A673 (cell line): ENCODE measurements at regions not wholly inside any gene's neighbourhood (a gene's known extent, or its start where the extent isn't known, plus 50 kb on each side); places are given as distances from the start of the nearest gene placed in this dataset.

ENCODE experiments used
- BruUV-seq: library from RNA; stranded (reverse); fragments of 400-500 nt; replicated peaks from 2 replicates; lab custom pipeline; 2021; lab: Mats Ljungman, UMichigan
- CTCF ChIA-PET: fragments of 300-600 bp; sonication (Branson Sonifier 250); formaldehyde crosslinking; loops from one replicate; lab custom pipeline; 2022; ENCODE audit warnings: antibody characterized with exemption; lab: Charles Lee
- POLR2A ChIA-PET: fragments of 300-600 bp; sonication (Branson Sonifier 250); formaldehyde crosslinking; loops from one replicate; lab custom pipeline; 2022; ENCODE audit warnings: antibody characterized with exemption; ENCODE audit not compliant: low non-redundant PET; lab: Charles Lee
- DNase-seq: peaks from one replicate; pipeline ENCODE4 v3.0.0-alpha.2; 2015; ENCODE audit warnings: low spot score
- H3K27ac ChIP-seq: fragments of 200-600 bp; sonication (generic); 2 replicates; pipeline ENCODE4 v1.5.1; 2016; ENCODE audit warnings: mixed run types, low read depth, mild to moderate bottlenecking, mixed read lengths, antibody characterized with exemption, low read length; ENCODE audit not compliant: poor library complexity, severe bottlenecking
- H3K27me3 ChIP-seq: fragments of 200-600 bp; sonication (generic); replicated peaks from 2 replicates; pipeline ENCODE4 v1.6.1; 2017; ENCODE audit warnings: mixed run types, low read depth, mild to moderate bottlenecking, mixed read lengths, antibody characterized with exemption, low read length; ENCODE audit not compliant: insufficient read depth, poor library complexity
- H3K36me3 ChIP-seq: fragments of 200-600 bp; sonication (generic); 2 replicates; pipeline ENCODE4 v1.6.1; 2016; ENCODE audit warnings: mixed run types, mild to moderate bottlenecking, mixed read lengths, antibody characterized with exemption, low read length; ENCODE audit not compliant: insufficient read depth, poor library complexity, severe bottlenecking
- H3K4me1 ChIP-seq: fragments of 200-600 bp; sonication (generic); 2 replicates; pipeline ENCODE4 v1.6.1; 2017; ENCODE audit warnings: mixed run types, mild to moderate bottlenecking, mixed read lengths, antibody characterized with exemption, low read length; ENCODE audit not compliant: insufficient read depth, poor library complexity, severe bottlenecking
- H3K4me3 ChIP-seq: fragments of 200-600 bp; sonication (generic); 2 replicates; pipeline ENCODE4 v1.5.1; 2016; ENCODE audit warnings: low read depth, mixed run types, mild to moderate bottlenecking, mixed read lengths, low read length; ENCODE audit not compliant: poor library complexity, severe bottlenecking
- H3K9me3 ChIP-seq: fragments of 200-600 bp; sonication (generic); 2 replicates; pipeline ENCODE4 v1.6.1; 2016; ENCODE audit warnings: mixed run types, low read depth, mild to moderate bottlenecking, mixed read lengths, antibody characterized with exemption, low read length; ENCODE audit not compliant: poor library complexity, severe bottlenecking
- EZH2 ChIP-seq: fragments of 200-600 bp; sonication (generic); IDR thresholded peaks from 2 replicates; pipeline ENCODE4 v1.6.1; 2017; ENCODE audit warnings: borderline replicate concordance, low read depth, mild to moderate bottlenecking, mixed read lengths, antibody characterized with exemption, low read length; ENCODE audit not compliant: poor library complexity, severe bottlenecking
- intact Hi-C: fragments of 100-400 bp; cut with micrococcal nuclease; formaldehyde crosslinking; loops from one replicate; pipeline ENCODE4 v1.10.0; 2022; ENCODE audit not compliant: unreplicated experiment
- TF ChIP-seq, protein P1 (sequence below): fragments of 300-800, 200-600 bp; sonication (generic); conservative IDR thresholded peaks from 2 replicates; pipeline ENCODE4 v1.5.1; 2017; ENCODE audit warnings: low read depth, mild to moderate bottlenecking, antibody characterized with exemption, low read length, moderate library complexity, mixed read lengths

DNA sequence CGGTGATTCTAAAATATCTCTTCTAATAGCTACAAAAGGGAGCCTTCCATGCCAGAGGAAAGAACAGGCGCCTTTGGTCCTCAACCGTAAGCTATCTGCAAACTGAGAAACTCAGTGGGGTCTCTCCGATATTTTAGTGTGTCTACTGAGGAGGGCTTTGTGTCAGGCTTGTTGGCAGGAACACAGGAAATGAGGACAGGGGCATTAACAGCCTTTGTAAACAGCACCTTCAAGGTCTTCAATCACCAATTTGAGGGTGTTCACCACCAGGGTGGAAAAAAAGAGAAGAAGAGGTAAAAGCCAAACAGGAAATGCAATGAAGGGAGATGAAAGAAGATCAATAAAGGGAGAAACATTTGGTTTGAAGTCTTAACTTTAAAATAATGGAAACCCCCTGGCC lies 580.1 kb upstream of the SALL1 start:
- peak; percentile 57 for DNase-seq
- H3K27me3 ChIP-seq: no peaks in the 10 kb centered on the region
- no peaks in the 10 kb centered on the region for H3K36me3 ChIP-seq
- TF ChIP-seq, protein P1, sequence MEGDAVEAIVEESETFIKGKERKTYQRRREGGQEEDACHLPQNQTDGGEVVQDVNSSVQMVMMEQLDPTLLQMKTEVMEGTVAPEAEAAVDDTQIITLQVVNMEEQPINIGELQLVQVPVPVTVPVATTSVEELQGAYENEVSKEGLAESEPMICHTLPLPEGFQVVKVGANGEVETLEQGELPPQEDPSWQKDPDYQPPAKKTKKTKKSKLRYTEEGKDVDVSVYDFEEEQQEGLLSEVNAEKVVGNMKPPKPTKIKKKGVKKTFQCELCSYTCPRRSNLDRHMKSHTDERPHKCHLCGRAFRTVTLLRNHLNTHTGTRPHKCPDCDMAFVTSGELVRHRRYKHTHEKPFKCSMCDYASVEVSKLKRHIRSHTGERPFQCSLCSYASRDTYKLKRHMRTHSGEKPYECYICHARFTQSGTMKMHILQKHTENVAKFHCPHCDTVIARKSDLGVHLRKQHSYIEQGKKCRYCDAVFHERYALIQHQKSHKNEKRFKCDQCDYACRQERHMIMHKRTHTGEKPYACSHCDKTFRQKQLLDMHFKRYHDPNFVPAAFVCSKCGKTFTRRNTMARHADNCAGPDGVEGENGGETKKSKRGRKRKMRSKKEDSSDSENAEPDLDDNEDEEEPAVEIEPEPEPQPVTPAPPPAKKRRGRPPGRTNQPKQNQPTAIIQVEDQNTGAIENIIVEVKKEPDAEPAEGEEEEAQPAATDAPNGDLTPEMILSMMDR: no peak
- TF ChIP-seq EZH2: no peak
- H3K4me3 ChIP-seq: no peak overlapping the region
- H3K27ac ChIP-seq: no peak overlapping the region
- peaks cover 3% of the 10 kb centered on the region for H3K9me3 ChIP-seq
- intact Hi-C loops: no loop called here
- BruUV-seq: no TSS peak
- peaks cover 6% of the 10 kb centered on the region for H3K4me1 ChIP-seq
- CTCF ChIA-PET: interaction anchor here (0.8 kb wide), 1 partner anchor 488 kb away, joined by 3 read pairs; no protein-coding TSS in a partner anchor
- POLR2A ChIA-PET: no interaction called here

DNA sequence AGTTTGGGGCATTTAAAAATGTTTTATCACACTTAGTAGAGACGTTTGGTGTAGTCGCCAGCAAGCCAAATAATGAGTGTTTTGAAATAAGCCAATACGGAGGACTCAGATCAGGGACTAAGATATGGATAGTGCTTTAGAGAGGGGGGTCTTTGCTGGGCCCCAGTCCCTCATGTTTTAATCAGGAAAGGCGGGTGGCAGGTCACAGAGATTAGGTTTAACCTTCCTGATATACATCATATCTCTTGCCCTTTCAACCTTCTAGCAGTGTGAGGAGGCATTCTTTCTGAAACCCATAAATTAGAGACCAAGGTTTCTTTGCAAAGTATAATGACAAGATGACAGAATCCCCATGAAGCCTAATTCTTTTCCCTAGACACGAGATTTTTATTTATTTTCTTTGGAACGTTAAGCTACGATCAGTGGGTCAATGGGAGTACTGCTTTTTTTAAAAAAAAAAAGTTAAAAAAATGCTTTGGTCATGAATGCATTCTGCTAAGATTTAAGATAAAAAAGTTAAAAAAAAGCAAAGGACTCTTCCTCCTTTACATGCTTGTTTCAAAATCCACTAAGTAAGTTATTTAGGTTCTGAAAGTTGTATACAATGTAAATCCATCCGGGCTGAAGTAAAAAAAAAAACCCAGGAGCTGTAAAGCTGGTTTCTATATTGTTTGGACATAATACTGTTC lies 572.1 kb upstream of the SALL1 start:
- Histone ChIP-seq H3K4me3 (no peak overlapping the region), H3K9me3 (peaks cover 3% of the 10 kb centered on the region), H3K4me1 (peaks cover 8% of the 10 kb centered on the region), H3K27me3 (no peaks in the 10 kb centered on the region), H3K36me3 (no peaks in the 10 kb centered on the region), H3K27ac (no peak overlapping the region)
- peak; percentile 14 for DNase-seq
- no TSS peak for BruUV-seq
- ChIA-PET POLR2A (no interaction called here), CTCF (no interaction called here)
- TF ChIP-seq EZH2: no peak
- TF ChIP-seq, protein P1: no peak
- intact Hi-C loops: no loop called here

DNA sequence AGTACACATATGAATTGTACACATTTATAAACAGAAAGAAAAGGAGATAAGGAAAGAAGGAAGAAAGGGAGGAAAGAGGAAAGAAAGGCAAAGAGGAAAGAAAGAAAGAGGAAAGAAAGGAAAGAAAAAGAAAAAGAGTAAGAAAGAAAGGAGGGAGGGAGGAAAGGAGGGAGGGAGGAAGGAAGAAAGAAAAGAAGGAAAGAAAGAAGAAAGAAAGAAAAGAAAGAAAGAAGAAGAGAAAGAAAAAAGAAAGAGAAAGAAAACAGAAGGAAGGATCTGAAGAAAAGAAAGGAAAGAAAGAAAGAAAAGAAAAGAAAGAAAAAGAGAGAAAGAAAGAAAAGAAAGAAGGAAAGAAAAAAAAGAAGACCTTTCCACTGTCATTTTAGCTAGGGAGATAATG lies 571.4 kb upstream of the SALL1 start:
- Histone ChIP-seq H3K27me3 (no peaks in the 10 kb centered on the region), H3K27ac (no peak overlapping the region), H3K4me3 (no peak overlapping the region), H3K36me3 (no peaks in the 10 kb centered on the region), H3K9me3 (peaks cover 3% of the 10 kb centered on the region), H3K4me1 (peaks cover 8% of the 10 kb centered on the region)
- BruUV-seq: no TSS peak
- intact Hi-C loops: no loop called here
- CTCF ChIA-PET: no interaction called here
- no peak for DNase-seq
- POLR2A ChIA-PET: no interaction called here
- TF ChIP-seq EZH2: no peak
- TF ChIP-seq, protein P1: no peak
